ENCODE measurements at regions not wholly inside any gene's neighbourhood (a gene's known extent, or its start where the extent isn't known, plus 50 kb on each side); places are given as distances from the start of the nearest gene placed in this dataset.

GRCh38 chr1:174105086-174105485 lies 54.2 kb upstream of the RABGAP1L start:
- Histone ChIP-seq H3K4me2 (ENCODE audit: insufficient read depth, low read length) (peak overlapping the region; percentile 2; the same call in 1 of the 2 replicates), H3K27ac (ENCODE audit: extremely low read depth, low read depth, low read length) (no peak overlapping the region), H3K4me3 (no peak overlapping the region), H3K9ac (ENCODE audit: insufficient read depth in 1 of 2, low read depth in 2 of 2, low read length in 2 of 2) (no peak overlapping the region), H3K4me1 (replicated peaks in 1 of 2; ENCODE audit: control insufficient read depth in 2 of 2, insufficient read depth in 2 of 2, low read length in 2 of 2) (no peaks in the 10 kb centered on the region; a peak in 1 of 5 replicates), H4K20me1 (replicated peaks; ENCODE audit: control insufficient read depth, insufficient read depth, low read length) (no peaks in the 10 kb centered on the region), H3K9me3 (replicated peaks; ENCODE audit: control insufficient read depth, insufficient read depth, low read depth, low read length) (no peaks in the 10 kb centered on the region), H3K36me3 (ENCODE audit: control insufficient read depth, insufficient read depth, low read length) (no peaks in the 10 kb centered on the region), H2AFZ (ENCODE audit: low read depth, low read length) (no peak overlapping the region), H3K27me3 (ENCODE audit: control insufficient read depth in 2 of 2, insufficient read depth in 2 of 2, low read length in 2 of 2) (peaks cover 9 to 12% of the 10 kb centered on the region in 2 experiments; a peak in 3 of 5 replicates), H3K79me2 (ENCODE audit: control insufficient read depth, insufficient read depth, low read length) (no peaks in the 10 kb centered on the region), H3K9me1 (ENCODE audit: control insufficient read depth, insufficient read depth, low read length) (no peaks in the 10 kb centered on the region)
- in situ Hi-C loops (cut with MboI), result no loop called here
- ChIA-PET CTCF (ENCODE audit: low intra/inter-chr PET ratio) (no interaction called here), POLR2A (interaction anchor here (0.9 to 1.7 kb wide), 3 partner anchors 13 to 48 kb away, joined by 3 to 4 read pairs (median 3); no protein-coding TSS in a partner anchor)
- peak; percentile 46 for ATAC-seq
- intact Hi-C loops (cut with micrococcal nuclease), result no loop called here
- no TSS peak for BruUV-seq (replicated peaks)
- no peak for FAIRE-seq
- DNase-seq (ENCODE audit: extremely low read depth in 1 of 4, low spot score in 3 of 4), result no peak
- 13% methylated on average over 8 of the region's 8 CpGs for WGBS (ENCODE audit: insufficient coverage, low coverage, missing lambda C conversion rate)
- TF ChIP-seq HNRNPUL1 (IDR thresholded peaks at IDR 0.05; ENCODE audit: low read length), result no peak
- TF ChIP-seq, protein P1, sequence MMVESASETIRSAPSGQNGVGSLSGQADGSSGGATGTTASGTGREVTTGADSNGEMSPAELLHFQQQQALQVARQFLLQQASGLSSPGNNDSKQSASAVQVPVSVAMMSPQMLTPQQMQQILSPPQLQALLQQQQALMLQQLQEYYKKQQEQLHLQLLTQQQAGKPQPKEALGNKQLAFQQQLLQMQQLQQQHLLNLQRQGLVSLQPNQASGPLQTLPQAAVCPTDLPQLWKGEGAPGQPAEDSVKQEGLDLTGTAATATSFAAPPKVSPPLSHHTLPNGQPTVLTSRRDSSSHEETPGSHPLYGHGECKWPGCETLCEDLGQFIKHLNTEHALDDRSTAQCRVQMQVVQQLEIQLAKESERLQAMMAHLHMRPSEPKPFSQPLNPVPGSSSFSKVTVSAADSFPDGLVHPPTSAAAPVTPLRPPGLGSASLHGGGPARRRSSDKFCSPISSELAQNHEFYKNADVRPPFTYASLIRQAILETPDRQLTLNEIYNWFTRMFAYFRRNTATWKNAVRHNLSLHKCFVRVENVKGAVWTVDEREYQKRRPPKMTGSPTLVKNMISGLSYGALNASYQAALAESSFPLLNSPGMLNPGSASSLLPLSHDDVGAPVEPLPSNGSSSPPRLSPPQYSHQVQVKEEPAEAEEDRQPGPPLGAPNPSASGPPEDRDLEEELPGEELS (CRISPR knock-in tag; IDR thresholded peaks at IDR 0.05; ENCODE audit: borderline replicate concordance), result no peak
- TF ChIP-seq ZBTB40 (IDR thresholded peaks at IDR 0.05), result no peak
- TF ChIP-seq ZBTB40 (CRISPR knock-in tag; IDR thresholded peaks at IDR 0.05), result no peak
- TF ChIP-seq NR3C1 (CRISPR knock-in tag; IDR thresholded peaks at IDR 0.05), result no peak
- no peak for TF ChIP-seq GABPB1 (CRISPR knock-in tag; IDR thresholded peaks at IDR 0.05)
- TF ChIP-seq, protein P2, sequence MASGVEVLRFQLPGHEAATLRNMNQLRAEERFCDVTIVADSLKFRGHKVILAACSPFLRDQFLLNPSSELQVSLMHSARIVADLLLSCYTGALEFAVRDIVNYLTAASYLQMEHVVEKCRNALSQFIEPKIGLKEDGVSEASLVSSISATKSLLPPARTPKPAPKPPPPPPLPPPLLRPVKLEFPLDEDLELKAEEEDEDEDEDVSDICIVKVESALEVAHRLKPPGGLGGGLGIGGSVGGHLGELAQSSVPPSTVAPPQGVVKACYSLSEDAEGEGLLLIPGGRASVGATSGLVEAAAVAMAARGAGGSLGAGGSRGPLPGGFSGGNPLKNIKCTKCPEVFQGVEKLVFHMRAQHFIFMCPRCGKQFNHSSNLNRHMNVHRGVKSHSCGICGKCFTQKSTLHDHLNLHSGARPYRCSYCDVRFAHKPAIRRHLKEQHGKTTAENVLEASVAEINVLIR (CRISPR knock-in tag; IDR thresholded peaks at IDR 0.05), result no peak
- TF ChIP-seq NR2F6 (CRISPR knock-in tag; IDR thresholded peaks at IDR 0.05), result no peak
- TF ChIP-seq KDM5B (IDR thresholded peaks at IDR 0.05; ENCODE audit: insufficient replicate concordance, low read depth, low read length), result no peak
- TF ChIP-seq CBFA2T3 (IDR thresholded peaks at IDR 0.05), result no peak
- no peak for TF ChIP-seq LEF1 (IDR thresholded peaks at IDR 0.05)
